Astrocyte (in vitro differentiated cells and primary cell): ENCODE measurements at regions not wholly inside any gene's neighbourhood (a gene's known extent, or its start where the extent isn't known, plus 50 kb on each side); places are given as distances from the start of the nearest gene placed in this dataset.

ENCODE experiments used
- DNase-seq: peaks from one replicate; pipeline ENCODE4 v3.0.0-alpha.2; 2010; ENCODE audit warnings: low read depth
- FAIRE-seq: peaks from 2 replicates; lab custom pipeline; 2011; peaks lifted over from hg19 to GRCh38; lab: Jason Lieb, UNC
- H2AFZ ChIP-seq: 2 replicates; pipeline ENCODE4 v1.6.0; 2012; ENCODE audit warnings: low read depth, low read length, inconsistent platforms
- H3K27ac ChIP-seq: 2 replicates; pipeline ENCODE4 v1.5.1; 2011; ENCODE audit warnings: low read depth, low read length, inconsistent platforms
- H3K27me3 ChIP-seq: 2 replicates; pipeline ENCODE4 v1.6.0; 2011; ENCODE audit warnings: low read length, inconsistent platforms; ENCODE audit not compliant: insufficient read depth
- H3K36me3 ChIP-seq: 2 replicates; pipeline ENCODE4 v1.5.1; 2011; ENCODE audit warnings: low read length, inconsistent platforms; ENCODE audit not compliant: insufficient read depth
- H3K4me1 ChIP-seq: 2 replicates; pipeline ENCODE4 v1.5.1; 2011; ENCODE audit warnings: low read length, inconsistent platforms; ENCODE audit not compliant: insufficient read depth
- H3K4me2 ChIP-seq: 2 replicates; pipeline ENCODE4 v1.6.0; 2012; ENCODE audit warnings: low read length, inconsistent platforms
- H3K4me3 ChIP-seq: 2 replicates; pipeline ENCODE4 v1.5.1; 2011; ENCODE audit warnings: low read depth, mild to moderate bottlenecking, low read length, inconsistent platforms; ENCODE audit not compliant: insufficient read depth
- H3K79me2 ChIP-seq: 2 replicates; pipeline ENCODE4 v1.6.0; 2012; ENCODE audit warnings: mild to moderate bottlenecking, low read length, inconsistent platforms; ENCODE audit not compliant: insufficient read depth
- H3K9ac ChIP-seq: 2 replicates; pipeline ENCODE4 v1.6.0; 2012; ENCODE audit warnings: mild to moderate bottlenecking, low read length, inconsistent platforms
- H3K9me3 ChIP-seq: 2 replicates; pipeline ENCODE4 v1.5.1; 2012; ENCODE audit warnings: low read depth, mild to moderate bottlenecking, low read length, inconsistent platforms; ENCODE audit not compliant: insufficient read depth
- H4K20me1 ChIP-seq: 2 replicates; pipeline ENCODE4 v1.6.0; 2012; ENCODE audit warnings: low read length, inconsistent platforms; ENCODE audit not compliant: insufficient read depth
- H3K27ac Mint-ChIP-seq: one replicate; pipeline ENCODE4 v1.8.0; 2021; ENCODE audit warnings: mild to moderate bottlenecking, mixed read lengths; ENCODE audit not compliant: unreplicated experiment
- H3K27me3 Mint-ChIP-seq: one replicate; pipeline ENCODE4 v1.8.0; 2021; ENCODE audit warnings: low read depth, mixed read lengths; ENCODE audit not compliant: unreplicated experiment
- H3K36me3 Mint-ChIP-seq: one replicate; pipeline ENCODE4 v1.8.0; 2021; ENCODE audit warnings: low read depth, mixed read lengths; ENCODE audit not compliant: unreplicated experiment
- H3K4me1 Mint-ChIP-seq: one replicate; pipeline ENCODE4 v1.8.0; 2021; ENCODE audit warnings: low read depth, mixed read lengths; ENCODE audit not compliant: unreplicated experiment
- H3K4me3 Mint-ChIP-seq: one replicate; pipeline ENCODE4 v1.8.0; 2021; ENCODE audit warnings: mild to moderate bottlenecking, moderate library complexity, mixed read lengths; ENCODE audit not compliant: unreplicated experiment
- H3K9me3 Mint-ChIP-seq: one replicate; pipeline ENCODE4 v1.8.0; 2021; ENCODE audit warnings: mild to moderate bottlenecking, mixed read lengths; ENCODE audit not compliant: unreplicated experiment
- CTCF ChIP-seq: IDR thresholded peaks from 2 replicates; pipeline ENCODE4 v1.5.1; 2011; ENCODE audit warnings: low read depth, mild to moderate bottlenecking, inconsistent platforms, low read length, moderate library complexity; ENCODE audit not compliant: insufficient read depth
- EZH2 ChIP-seq: IDR thresholded peaks from 2 replicates; pipeline ENCODE4 v1.6.1; 2012; ENCODE audit warnings: mild to moderate bottlenecking, low read length, inconsistent platforms; ENCODE audit not compliant: insufficient read depth

GRCh38 chr12:124437617-124438436 lies 129.6 kb downstream of the NCOR2 start:
- Mint-ChIP-seq H3K9me3 (no peaks in the 10 kb centered on the region), H3K4me1 (peaks cover 20% of the 10 kb centered on the region), H3K4me3 (no peak overlapping the region), H3K27me3 (no peaks in the 10 kb centered on the region), H3K36me3 (peaks cover 16% of the 10 kb centered on the region), H3K27ac (peak overlapping the region; percentile 62)
- no peak for TF ChIP-seq CTCF
- TF ChIP-seq EZH2: no peak
- Histone ChIP-seq H2AFZ (no peak overlapping the region), H4K20me1 (peaks cover 36% of the 10 kb centered on the region), H3K27me3 (no peaks in the 10 kb centered on the region), H3K4me3 (no peak overlapping the region), H3K36me3 (no peaks in the 10 kb centered on the region), H3K27ac (no peak overlapping the region), H3K9ac (no peak overlapping the region), H3K4me2 (no peak overlapping the region), H3K9me3 (no peaks in the 10 kb centered on the region), H3K79me2 (peaks cover 15% of the 10 kb centered on the region), H3K4me1 (peaks cover 30% of the 10 kb centered on the region)
- FAIRE-seq (no peak), DNase-seq (no peak)

GRCh38 chr12:124437121-124437520 lies 130.3 kb downstream of the NCOR2 start:
- Histone ChIP-seq H3K9ac (no peak overlapping the region), H3K79me2 (peaks cover 17% of the 10 kb centered on the region), H3K4me2 (no peak overlapping the region), H2AFZ (no peak overlapping the region), H3K27me3 (no peaks in the 10 kb centered on the region), H3K4me3 (no peak overlapping the region), H3K27ac (no peak overlapping the region), H3K4me1 (peaks cover 28% of the 10 kb centered on the region), H4K20me1 (peaks cover 40% of the 10 kb centered on the region), H3K36me3 (no peaks in the 10 kb centered on the region), H3K9me3 (no peaks in the 10 kb centered on the region)
- H3K4me1 Mint-ChIP-seq: peaks cover 25% of the 10 kb centered on the region
- H3K27ac Mint-ChIP-seq: peak overlapping the region; percentile 24
- H3K9me3 Mint-ChIP-seq: no peaks in the 10 kb centered on the region
- H3K27me3 Mint-ChIP-seq: no peaks in the 10 kb centered on the region
- FAIRE-seq (no peak), DNase-seq (no peak)
- H3K36me3 Mint-ChIP-seq: peaks cover 10% of the 10 kb centered on the region
- TF ChIP-seq EZH2 (no peak), CTCF (no peak)
- no peak overlapping the region for H3K4me3 Mint-ChIP-seq

GRCh38 chr12:124436366-124436765 lies 131.0 kb downstream of the NCOR2 start:
- Mint-ChIP-seq H3K36me3 (peaks cover 7% of the 10 kb centered on the region), H3K4me1 (peaks cover 26% of the 10 kb centered on the region), H3K27me3 (no peaks in the 10 kb centered on the region), H3K4me3 (no peak overlapping the region), H3K27ac (no peak overlapping the region), H3K9me3 (no peaks in the 10 kb centered on the region)
- peaks cover 47% of the 10 kb centered on the region for H4K20me1 ChIP-seq
- no peaks in the 10 kb centered on the region for H3K27me3 ChIP-seq
- H3K9me3 ChIP-seq: no peaks in the 10 kb centered on the region
- DNase-seq (no peak), FAIRE-seq (no peak)
- H3K9ac ChIP-seq: no peak overlapping the region
- H3K79me2 ChIP-seq: peaks cover 22% of the 10 kb centered on the region
- H3K4me2 ChIP-seq: no peak overlapping the region
- H3K36me3 ChIP-seq: no peaks in the 10 kb centered on the region
- no peak for TF ChIP-seq EZH2
- no peak for TF ChIP-seq CTCF
- H2AFZ ChIP-seq: no peak overlapping the region
- H3K27ac ChIP-seq: no peak overlapping the region
- no peak overlapping the region for H3K4me3 ChIP-seq
- peaks cover 24% of the 10 kb centered on the region for H3K4me1 ChIP-seq
